SHP77 treated with DMSO at 0.1 percent for 48 hours (cell line): ENCODE measurements at regions not wholly inside any gene's neighbourhood (a gene's known extent, or its start where the extent isn't known, plus 50 kb on each side); places are given as distances from the start of the nearest gene placed in this dataset.
"Not testable (repeated sequence)": the region's sequence is repeated elsewhere in the genome, so short reads cannot be mapped to it uniquely, and the experiment has no call there.

Experiments
- DNase-seq: peaks from one replicate; lab custom pipeline; 2025; lab: John Stamatoyannopoulos, UW

GRCh38 chr13:74718232-74718842 is 584.1 kb upstream of the KLF12 start:
- not testable (repeated sequence) for DNase-seq

- no peak for DNase-seq
Observed at GRCh38 chr13:74715718-74716117, 581.5 kb upstream of the KLF12 start.

- DNase-seq, result no peak
Observed at GRCh38 chr13:74710006-74710405, 575.8 kb upstream of the KLF12 start.

- DNase-seq, result no peak
Observed at GRCh38 chr13:74709226-74709625, 575.0 kb upstream of the KLF12 start.

- DNase-seq, result no peak
Observed at GRCh38 chr13:74708629-74709028, 574.4 kb upstream of the KLF12 start.

GRCh38 chr13:74707291-74707690 is 573.1 kb upstream of the KLF12 start:
- no peak for DNase-seq

GRCh38 chr13:74706801-74707200 is 572.6 kb upstream of the KLF12 start:
- no peak for DNase-seq

GRCh38 chr13:74705438-74705837 is 571.2 kb upstream of the KLF12 start:
- no peak for DNase-seq

GRCh38 chr13:74703855-74704387 is 569.7 kb upstream of the KLF12 start:
- no peak for DNase-seq

GRCh38 chr13:74696148-74696922 is 562.1 kb upstream of the KLF12 start:
- DNase-seq, result no peak

GRCh38 chr13:74695021-74695800 is 561.0 kb upstream of the KLF12 start:
- DNase-seq, result no peak

- DNase-seq, result no peak
Observed at GRCh38 chr13:74687442-74688182, 553.4 kb upstream of the KLF12 start.

GRCh38 chr13:74683411-74683810 is 549.2 kb upstream of the KLF12 start:
- DNase-seq, result no peak

- no peak for DNase-seq
Observed at GRCh38 chr13:74682746-74683145, 548.5 kb upstream of the KLF12 start.

- DNase-seq, result no peak
Observed at GRCh38 chr13:74681891-74682290, 547.7 kb upstream of the KLF12 start.

GRCh38 chr13:74678308-74678965 is 544.2 kb upstream of the KLF12 start:
- no peak for DNase-seq

GRCh38 chr13:74675972-74676371 is 541.8 kb upstream of the KLF12 start:
- no peak for DNase-seq

- DNase-seq, result no peak
Observed at GRCh38 chr13:74675182-74675581, 541.0 kb upstream of the KLF12 start.

GRCh38 chr13:74674720-74675119 is 540.5 kb upstream of the KLF12 start:
- no peak for DNase-seq

- no peak for DNase-seq
Observed at GRCh38 chr13:74669149-74669548, 534.9 kb upstream of the KLF12 start.

- no peak for DNase-seq
Observed at GRCh38 chr13:74667656-74668203, 533.5 kb upstream of the KLF12 start.
